GM12891 (cell line): ENCODE measurements at regions not wholly inside any gene's neighbourhood (a gene's known extent, or its start where the extent isn't known, plus 50 kb on each side); places are given as distances from the start of the nearest gene placed in this dataset.

Experiments
- PAX5 ChIP-seq: IDR thresholded peaks from 2 replicates; pipeline ENCODE4 v1.6.1; 2011; ENCODE audit warnings: low read length, moderate library complexity, mild to moderate bottlenecking; ENCODE audit not compliant: insufficient read depth, severe bottlenecking
- POLR2A ChIP-seq: IDR thresholded peaks from 2 replicates; pipeline ENCODE4 v1.6.1; 2011; ENCODE audit warnings: low read depth, low read length, control low read depth
- POLR2AphosphoS5 ChIP-seq: IDR thresholded peaks from 2 replicates; pipeline ENCODE4 v1.6.1; 2011; ENCODE audit warnings: low read depth, low read length, control low read depth
- SPI1 ChIP-seq: IDR thresholded peaks from 2 replicates; pipeline ENCODE4 v1.6.1; 2011; ENCODE audit warnings: low read depth, low read length, control low read depth
- TAF1 ChIP-seq: IDR thresholded peaks from 2 replicates; pipeline ENCODE4 v1.6.1; 2011; ENCODE audit warnings: low read depth, low read length, control low read depth

GRCh38 chr7:82674268-82674667 lies 230.7 kb upstream of the CACNA2D1 start:
- TF ChIP-seq SPI1: no peak
- TF ChIP-seq TAF1: no peak
- no peak for TF ChIP-seq POLR2AphosphoS5
- no peak for TF ChIP-seq POLR2A
- TF ChIP-seq PAX5: no peak
